ENCODE measurements at regions not wholly inside any gene's neighbourhood (a gene's known extent, or its start where the extent isn't known, plus 50 kb on each side); places are given as distances from the start of the nearest gene placed in this dataset.

DNA sequence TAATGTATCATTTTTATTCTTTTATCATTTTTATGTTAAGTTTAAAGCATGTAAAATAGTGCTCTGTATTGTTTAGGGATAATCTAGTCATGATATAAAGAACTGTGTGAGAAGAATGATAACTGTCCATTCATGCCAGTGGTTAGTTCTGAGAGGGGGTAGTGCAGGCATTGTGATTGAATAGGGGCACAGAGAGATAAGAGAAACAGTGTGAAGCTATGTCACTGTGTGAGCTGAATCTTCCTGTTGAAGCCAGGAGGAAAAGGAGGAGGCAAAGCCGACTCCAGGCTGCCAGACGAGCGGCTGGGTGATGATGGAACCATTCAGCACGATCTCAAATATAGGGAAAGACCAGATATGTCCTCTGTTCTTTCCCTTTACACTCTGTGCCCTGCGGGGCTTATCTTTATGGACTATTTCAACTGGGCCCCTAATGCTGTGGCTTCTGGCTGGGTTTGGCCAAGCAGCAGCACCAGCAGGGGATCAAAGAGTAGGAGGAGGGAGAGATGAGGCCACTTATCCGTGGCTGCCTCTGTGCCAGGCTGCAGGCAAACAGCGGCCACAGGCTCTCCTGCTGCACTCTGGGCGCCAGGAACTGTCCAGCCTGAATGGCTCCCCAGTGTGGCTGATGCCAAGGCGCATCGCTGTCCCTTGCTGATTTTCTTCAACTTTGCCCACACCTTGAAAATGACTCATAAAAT is 128.0 kb downstream of the SPP2 start:
- peaks cover 3% of the 10 kb centered on the region for H3K27me3 ChIP-seq (ENCODE audit: insufficient read depth, poor library complexity, severe bottlenecking)
- H3K4me3 ChIP-seq (replicated peaks; ENCODE audit: insufficient read depth, low read length): no peak overlapping the region
- no peak for DNase-seq (ENCODE audit: low read depth in 1 of 2, low spot score in 1 of 2)
- no peak overlapping the region for H3K27ac ChIP-seq (replicated peaks)
- TF ChIP-seq, protein P1, sequence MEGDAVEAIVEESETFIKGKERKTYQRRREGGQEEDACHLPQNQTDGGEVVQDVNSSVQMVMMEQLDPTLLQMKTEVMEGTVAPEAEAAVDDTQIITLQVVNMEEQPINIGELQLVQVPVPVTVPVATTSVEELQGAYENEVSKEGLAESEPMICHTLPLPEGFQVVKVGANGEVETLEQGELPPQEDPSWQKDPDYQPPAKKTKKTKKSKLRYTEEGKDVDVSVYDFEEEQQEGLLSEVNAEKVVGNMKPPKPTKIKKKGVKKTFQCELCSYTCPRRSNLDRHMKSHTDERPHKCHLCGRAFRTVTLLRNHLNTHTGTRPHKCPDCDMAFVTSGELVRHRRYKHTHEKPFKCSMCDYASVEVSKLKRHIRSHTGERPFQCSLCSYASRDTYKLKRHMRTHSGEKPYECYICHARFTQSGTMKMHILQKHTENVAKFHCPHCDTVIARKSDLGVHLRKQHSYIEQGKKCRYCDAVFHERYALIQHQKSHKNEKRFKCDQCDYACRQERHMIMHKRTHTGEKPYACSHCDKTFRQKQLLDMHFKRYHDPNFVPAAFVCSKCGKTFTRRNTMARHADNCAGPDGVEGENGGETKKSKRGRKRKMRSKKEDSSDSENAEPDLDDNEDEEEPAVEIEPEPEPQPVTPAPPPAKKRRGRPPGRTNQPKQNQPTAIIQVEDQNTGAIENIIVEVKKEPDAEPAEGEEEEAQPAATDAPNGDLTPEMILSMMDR (IDR thresholded peaks at IDR 0.05; ENCODE audit: insufficient read depth, low read length): no peak
- peak; percentile 82 for TF ChIP-seq REST (IDR thresholded peaks at IDR 0.05; ENCODE audit: insufficient replicate concordance, low read depth)

DNA sequence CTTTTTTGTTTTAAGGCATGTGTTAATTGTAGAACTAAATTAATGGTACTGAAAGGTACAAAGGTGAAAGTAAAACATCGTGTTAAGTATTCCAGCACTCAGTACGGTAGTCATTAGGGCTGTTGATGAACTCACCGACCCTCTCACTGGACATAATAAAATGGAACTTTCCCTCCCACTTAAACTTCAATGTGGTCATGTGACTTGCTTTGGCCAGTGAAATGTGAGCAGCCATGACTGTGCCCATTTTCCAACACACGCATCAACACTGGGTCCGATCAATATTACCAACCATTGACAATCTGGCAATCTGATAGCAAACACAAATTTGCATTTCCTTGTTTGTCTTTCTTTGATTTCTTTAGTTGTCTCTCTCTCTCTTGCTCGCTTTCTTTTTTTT is 125.1 kb downstream of the SPP2 start:
- no peak overlapping the region for H3K27ac ChIP-seq (replicated peaks)
- no peak for DNase-seq (ENCODE audit: low read depth in 1 of 2, low spot score in 1 of 2)
- no peaks in the 10 kb centered on the region for H3K27me3 ChIP-seq (ENCODE audit: insufficient read depth, poor library complexity, severe bottlenecking)
- H3K4me3 ChIP-seq (replicated peaks; ENCODE audit: insufficient read depth, low read length): no peak overlapping the region
- no peak for TF ChIP-seq GABPA (IDR thresholded peaks at IDR 0.05; ENCODE audit: low read depth)
- TF ChIP-seq SPI1 (IDR thresholded peaks at IDR 0.05; ENCODE audit: borderline replicate concordance, low read depth): no peak
- no peak for TF ChIP-seq REST (IDR thresholded peaks at IDR 0.05; ENCODE audit: insufficient replicate concordance, low read depth)
- TF ChIP-seq, protein P1 (IDR thresholded peaks at IDR 0.05; ENCODE audit: insufficient read depth, low read length): no peak
- no peak for TF ChIP-seq POLR2AphosphoS5 (IDR thresholded peaks at IDR 0.05; ENCODE audit: low read depth)

- Histone ChIP-seq H3K27me3 (ENCODE audit: insufficient read depth, poor library complexity, severe bottlenecking) (no peaks in the 10 kb centered on the region), H3K27ac (replicated peaks) (no peak overlapping the region), H3K4me3 (replicated peaks; ENCODE audit: insufficient read depth, low read length) (no peak overlapping the region)
- no peak for DNase-seq (ENCODE audit: low read depth in 1 of 2, low spot score in 1 of 2)
- TF ChIP-seq, protein P1 (IDR thresholded peaks at IDR 0.05; ENCODE audit: insufficient read depth, low read length): no peak
- TF ChIP-seq SPI1 (IDR thresholded peaks at IDR 0.05; ENCODE audit: borderline replicate concordance, low read depth) (no peak), REST (IDR thresholded peaks at IDR 0.05; ENCODE audit: insufficient replicate concordance, low read depth) (no peak), GABPA (IDR thresholded peaks at IDR 0.05; ENCODE audit: low read depth) (no peak), POLR2AphosphoS5 (IDR thresholded peaks at IDR 0.05; ENCODE audit: low read depth) (no peak)
Observed at GRCh38 chr2:234174742-234175141, 124.2 kb downstream of the SPP2 start.
